NT2/D1 (cell line): ENCODE measurements at regions not wholly inside any gene's neighbourhood (a gene's known extent, or its start where the extent isn't known, plus 50 kb on each side); places are given as distances from the start of the nearest gene placed in this dataset.

ENCODE experiments used
- YY1 ChIP-seq: IDR thresholded peaks from 2 replicates; pipeline ENCODE4 v1.6.1; 2011; ENCODE audit not compliant: insufficient read length, insufficient read depth
- ZNF274 ChIP-seq: IDR thresholded peaks from 2 replicates; pipeline ENCODE4 v1.6.1; 2011; ENCODE audit warnings: mild to moderate bottlenecking, low read depth, low read length

DNA sequence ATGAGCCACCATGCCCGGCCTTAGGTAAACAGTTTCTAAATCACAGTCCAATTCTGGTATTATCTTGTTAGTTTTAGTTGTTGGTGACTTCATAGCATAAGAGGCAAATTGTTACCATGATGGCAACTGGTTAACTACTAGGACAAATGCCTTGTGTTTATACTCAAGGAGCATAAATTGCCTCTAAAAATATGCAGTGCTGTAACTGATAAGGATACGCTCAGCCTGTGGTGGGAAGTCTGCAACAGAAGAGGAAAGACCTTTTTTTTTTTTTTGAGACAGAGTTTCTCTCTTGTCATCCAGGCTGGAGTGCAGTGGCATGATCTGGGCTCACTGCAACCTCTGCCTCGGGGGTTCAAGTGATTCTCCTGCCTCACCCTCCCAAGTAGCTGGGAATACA lies 311.9 kb upstream of the ARGLU1 start:
- TF ChIP-seq YY1 (no peak), ZNF274 (no peak)
